Mesodermal cell (in vitro differentiated cells): ENCODE measurements at regions not wholly inside any gene's neighbourhood (a gene's known extent, or its start where the extent isn't known, plus 50 kb on each side); places are given as distances from the start of the nearest gene placed in this dataset.
A peak's percentile ranks its signal among the peaks of the same experiment; 100 is the strongest.

Experiments used
- H3K27ac ChIP-seq: 2 replicates; pipeline ENCODE4 v1.7.0; 2013; ENCODE audit warnings: mild to moderate bottlenecking, low read depth, low read length, moderate library complexity; ENCODE audit not compliant: severe bottlenecking
- H3K36me3 ChIP-seq: 2 replicates; pipeline ENCODE4 v1.7.1; 2013; ENCODE audit warnings: mild to moderate bottlenecking, low read length, moderate library complexity; ENCODE audit not compliant: control insufficient read depth, insufficient read depth
- H3K4me1 ChIP-seq: one replicate; pipeline ENCODE4 v1.7.1; 2013; ENCODE audit warnings: mild to moderate bottlenecking, low read length; ENCODE audit not compliant: insufficient read depth, control insufficient read depth, poor library complexity, severe bottlenecking
- H3K4me3 ChIP-seq: 2 replicates; pipeline ENCODE4 v1.7.0; 2013; ENCODE audit warnings: low read length, control low read depth, mild to moderate bottlenecking; ENCODE audit not compliant: insufficient read depth, poor library complexity, severe bottlenecking; ENCODE audit errors: extremely low read depth
- H3K9me3 ChIP-seq: 2 replicates; pipeline ENCODE4 v1.7.1; 2013; ENCODE audit warnings: mild to moderate bottlenecking, low read length, moderate library complexity; ENCODE audit not compliant: control insufficient read depth
- WGBS, 2 experiments: methylation state at CpG; one replicate each; pipeline ENCODE4 v1.1.5; 2013; ENCODE audit warnings: missing lambda C conversion rate in 2 of 2; ENCODE audit not compliant: insufficient coverage in 2 of 2; 5-methylcytosine and 5-hydroxymethylcytosine counted together

DNA sequence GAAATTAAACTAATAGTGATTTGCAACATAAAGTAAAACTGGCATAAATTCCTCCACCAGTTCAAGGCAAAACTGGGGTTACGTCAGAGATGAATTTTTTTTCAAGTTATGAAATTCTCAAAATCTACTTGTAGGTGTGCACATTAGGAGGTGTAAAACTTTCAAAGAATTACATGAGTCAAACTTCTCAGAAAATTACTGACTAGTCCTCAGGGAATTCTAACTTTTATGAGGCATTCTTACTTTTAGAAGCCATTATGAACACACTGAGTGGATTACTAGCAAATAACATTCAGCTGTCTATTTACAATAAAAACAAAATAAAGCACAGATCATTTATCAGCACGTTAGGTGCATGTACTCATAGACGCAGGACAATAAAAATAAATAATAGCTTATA is 348.7 kb downstream of the CDH11 start:
- Histone ChIP-seq H3K4me1 (no peaks in the 10 kb centered on the region), H3K36me3 (no peaks in the 10 kb centered on the region), H3K9me3 (no peaks in the 10 kb centered on the region), H3K4me3 (no peak overlapping the region), H3K27ac (no peak overlapping the region)
- WGBS, 2 experiments = 100% methylated on average over 2 of the region's 3 CpGs; no CpG with 5 or more reads in 1 of the 2 experiments

- Histone ChIP-seq H3K27ac (no peak overlapping the region), H3K36me3 (no peaks in the 10 kb centered on the region), H3K4me3 (no peak overlapping the region), H3K4me1 (no peaks in the 10 kb centered on the region), H3K9me3 (no peaks in the 10 kb centered on the region)
- WGBS, 2 experiments = 93 to 96% methylated on average over 10 to 12 of the region's 13 CpGs
These were observed 350.6 kb downstream of the CDH11 start for GRCh38 chr16:64771273-64771672.

- WGBS, 2 experiments = 60% methylated on average over 1 of the region's 2 CpGs; no CpG with 5 or more reads in 1 of the 2 experiments
- Histone ChIP-seq H3K4me1 (no peaks in the 10 kb centered on the region), H3K36me3 (no peaks in the 10 kb centered on the region), H3K9me3 (no peaks in the 10 kb centered on the region), H3K4me3 (no peak overlapping the region), H3K27ac (no peak overlapping the region)
These were observed 359.7 kb downstream of the CDH11 start for GRCh38 chr16:64762211-64762610.

- H3K4me3 ChIP-seq = no peak overlapping the region
- peaks cover 6% of the 10 kb centered on the region for H3K4me1 ChIP-seq
- no peaks in the 10 kb centered on the region for H3K9me3 ChIP-seq
- no CpG with 5 or more reads among the region's 1 CpG for WGBS, 2 experiments
- no peaks in the 10 kb centered on the region for H3K36me3 ChIP-seq
- H3K27ac ChIP-seq = no peak overlapping the region
These were observed 367.6 kb downstream of the CDH11 start for GRCh38 chr16:64754279-64754678.

- Histone ChIP-seq H3K4me1 (peaks cover 6% of the 10 kb centered on the region), H3K36me3 (no peaks in the 10 kb centered on the region), H3K27ac (peak overlapping the region; percentile 57), H3K9me3 (no peaks in the 10 kb centered on the region), H3K4me3 (no peak overlapping the region)
These were observed 370.0 kb downstream of the CDH11 start for GRCh38 chr16:64751906-64752305.

DNA sequence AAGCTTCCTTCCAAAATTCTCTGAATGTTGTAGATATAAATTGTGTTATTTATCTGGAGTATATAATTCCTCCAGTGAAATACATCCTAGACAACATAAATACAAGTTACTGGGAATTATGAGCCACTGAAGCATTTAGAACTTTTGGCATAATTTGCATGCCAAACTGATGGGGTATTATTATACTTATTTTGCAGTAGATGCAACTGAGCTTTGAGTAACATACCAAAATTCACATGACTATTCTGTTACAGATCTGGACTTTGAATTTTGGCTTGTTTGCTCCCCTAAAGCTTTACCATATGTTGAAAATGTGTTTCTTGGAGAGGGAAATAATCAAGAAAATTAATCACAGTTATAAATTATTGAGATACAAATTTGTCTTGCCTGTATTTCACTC is 372.5 kb downstream of the CDH11 start:
- no peaks in the 10 kb centered on the region for H3K36me3 ChIP-seq
- H3K9me3 ChIP-seq = no peaks in the 10 kb centered on the region
- no peak overlapping the region for H3K27ac ChIP-seq
- H3K4me3 ChIP-seq = no peak overlapping the region
- H3K4me1 ChIP-seq = peaks cover 5% of the 10 kb centered on the region

DNA sequence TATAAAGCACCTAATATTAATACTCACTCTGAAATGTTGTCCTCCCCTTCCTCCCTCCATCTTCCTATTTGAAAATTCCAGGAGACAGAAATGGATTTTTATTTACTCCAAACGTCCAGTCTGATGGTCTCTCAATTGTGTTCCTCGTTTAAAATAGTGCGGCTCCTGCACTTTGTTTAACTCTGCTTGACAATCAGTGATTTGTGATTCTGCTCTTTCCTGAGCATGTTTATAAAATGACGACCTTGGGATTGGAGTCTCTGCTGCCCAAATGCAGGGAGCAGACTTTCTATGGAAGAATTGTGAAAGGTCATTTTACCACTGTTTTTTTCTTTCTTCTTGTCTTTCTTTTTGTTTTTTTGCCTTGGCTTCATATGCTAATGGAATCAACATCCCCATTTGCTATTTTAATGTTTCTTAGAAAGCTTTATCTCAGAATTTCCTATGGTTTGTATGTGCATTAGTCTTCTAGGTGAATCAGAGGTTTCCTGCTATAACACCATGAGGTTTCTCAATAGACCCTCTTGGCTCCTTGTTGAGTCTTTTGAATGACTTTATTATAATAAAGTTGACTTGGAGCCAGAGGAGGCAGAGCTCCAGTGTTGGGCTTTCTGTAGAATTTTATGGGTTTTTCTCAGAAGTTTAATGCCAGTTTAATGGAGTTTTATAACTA is 376.5 kb downstream of the CDH11 start:
- 92 to 100% methylated on average over 2 to 4 of the region's 4 CpGs for whole genome bisulfite sequencing, 2 experiments
- Histone ChIP-seq H3K36me3 (no peaks in the 10 kb centered on the region), H3K4me3 (no peak overlapping the region), H3K4me1 (no peaks in the 10 kb centered on the region), H3K27ac (no peak overlapping the region), H3K9me3 (no peaks in the 10 kb centered on the region)

DNA sequence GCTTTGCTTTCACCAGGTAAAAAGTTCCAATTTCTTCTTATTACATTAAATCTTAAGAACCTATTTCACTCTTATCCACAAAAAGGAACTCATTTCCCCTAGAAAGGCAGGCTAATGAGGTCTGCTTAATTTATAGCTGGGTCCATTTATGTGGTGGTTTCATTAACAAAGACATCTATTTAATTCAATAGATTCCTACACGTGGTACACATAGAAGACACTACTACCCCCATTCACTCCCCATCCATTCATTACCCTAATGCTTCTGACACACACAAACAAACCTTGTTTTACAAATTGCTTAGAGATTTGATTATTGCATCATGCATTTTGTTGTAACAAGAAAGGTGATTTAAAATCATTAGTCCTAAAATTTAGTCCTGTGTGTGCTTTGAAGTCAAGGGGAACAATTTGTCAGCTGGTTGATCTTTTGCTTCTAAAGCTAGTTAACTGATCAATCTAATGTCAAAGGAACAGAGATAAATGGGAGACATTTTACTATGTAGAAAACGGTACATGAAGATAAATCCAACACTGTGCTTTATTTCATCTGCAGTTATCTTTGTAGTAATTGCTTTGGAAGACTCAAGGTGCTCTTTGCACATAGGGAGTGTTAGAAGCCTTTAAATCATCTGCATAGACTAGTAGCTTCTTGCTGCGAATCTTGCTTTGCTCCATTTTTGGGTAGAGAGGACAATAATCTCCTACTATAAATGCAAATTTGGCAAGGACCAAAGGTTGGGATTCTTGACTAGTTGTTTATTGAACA is 379.2 kb downstream of the CDH11 start:
- no peaks in the 10 kb centered on the region for H3K9me3 ChIP-seq
- no peak overlapping the region for H3K27ac ChIP-seq
- 83% methylated on average over 2 of the region's 3 CpGs; no CpG with 5 or more reads in 1 of the 2 experiments for WGBS, 2 experiments
- no peak overlapping the region for H3K4me3 ChIP-seq
- H3K4me1 ChIP-seq = no peaks in the 10 kb centered on the region
- H3K36me3 ChIP-seq = no peaks in the 10 kb centered on the region

DNA sequence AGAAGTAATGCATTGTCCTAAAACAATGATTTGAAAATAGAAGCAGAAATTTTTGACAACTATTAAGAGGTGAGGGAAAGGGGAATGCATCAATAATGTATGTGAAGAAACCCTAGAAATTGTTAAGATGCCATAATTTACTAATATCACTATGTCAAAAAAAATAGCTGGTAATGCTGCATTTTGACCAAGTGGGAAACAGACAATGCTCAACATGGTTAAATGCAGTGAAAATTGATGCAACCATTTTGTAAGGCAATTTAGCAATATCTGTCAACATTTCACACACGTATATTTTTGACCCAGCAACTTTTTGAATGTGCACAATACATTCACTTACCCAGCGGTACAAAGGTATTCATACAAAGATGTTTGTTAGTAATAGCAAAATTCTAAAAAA is 381.6 kb downstream of the CDH11 start:
- no CpG with 5 or more reads among the region's 2 CpGs for WGBS, 2 experiments
- Histone ChIP-seq H3K36me3 (no peaks in the 10 kb centered on the region), H3K4me1 (no peaks in the 10 kb centered on the region), H3K4me3 (no peak overlapping the region), H3K9me3 (no peaks in the 10 kb centered on the region), H3K27ac (no peak overlapping the region)

DNA sequence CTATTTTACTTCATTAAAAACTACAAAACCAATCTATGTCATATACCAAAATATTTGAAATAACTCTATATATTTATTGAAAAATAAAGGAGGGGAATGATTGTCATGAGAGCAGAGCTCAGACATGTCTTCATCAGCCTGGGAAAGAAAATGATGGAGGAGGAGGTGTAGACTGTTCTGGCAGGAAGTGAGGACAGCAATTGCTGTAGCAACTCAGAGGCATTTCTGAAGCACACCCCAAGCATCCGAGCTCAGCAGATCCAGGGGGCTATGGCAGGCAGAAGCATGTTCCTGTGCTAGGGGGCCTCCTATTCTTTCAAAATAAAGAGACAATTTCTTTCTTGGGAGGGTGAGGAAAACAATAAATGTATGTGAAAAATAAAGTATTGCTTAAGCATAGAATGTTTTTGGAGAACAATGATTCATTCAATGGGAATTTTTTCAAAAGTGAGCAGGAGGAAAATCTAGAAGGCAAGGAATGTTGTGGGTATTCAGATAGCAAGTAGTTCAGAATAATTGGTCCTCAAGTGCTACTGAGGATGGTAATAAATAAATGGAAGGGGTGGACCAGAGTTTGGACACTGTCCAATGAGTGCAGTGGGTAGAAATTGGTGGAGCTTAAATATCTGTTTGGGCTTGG is 383.4 kb downstream of the CDH11 start:
- WGBS, 2 experiments = no CpG with 5 or more reads among the region's 1 CpG
- no peaks in the 10 kb centered on the region for H3K9me3 ChIP-seq
- H3K27ac ChIP-seq = no peak overlapping the region
- H3K36me3 ChIP-seq = no peaks in the 10 kb centered on the region
- no peaks in the 10 kb centered on the region for H3K4me1 ChIP-seq
- H3K4me3 ChIP-seq = no peak overlapping the region

DNA sequence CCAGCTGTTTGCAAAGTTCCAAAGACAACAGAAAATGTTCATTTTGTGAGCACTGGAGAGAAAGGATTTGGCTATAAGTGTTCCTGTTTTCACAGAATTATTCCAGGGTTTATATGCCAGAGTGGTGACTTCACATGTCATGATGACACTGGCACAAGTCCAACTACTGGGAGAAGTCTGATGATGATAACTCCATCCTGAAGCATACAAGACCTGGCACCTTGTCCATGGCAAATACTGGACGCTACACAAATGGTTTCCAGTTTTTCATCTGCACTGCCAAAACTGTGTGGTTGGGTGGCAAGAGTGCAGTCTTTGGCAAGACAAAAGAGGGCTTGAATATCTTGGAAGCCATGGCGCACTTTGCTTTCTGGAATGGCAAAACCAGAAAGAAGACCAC is 385.0 kb downstream of the CDH11 start:
- 91 to 100% methylated on average over 2 of the region's 2 CpGs for WGBS, 2 experiments
- Histone ChIP-seq H3K4me3 (no peak overlapping the region), H3K4me1 (no peaks in the 10 kb centered on the region), H3K9me3 (no peaks in the 10 kb centered on the region), H3K36me3 (no peaks in the 10 kb centered on the region), H3K27ac (no peak overlapping the region)
